GM12891 (cell line): ENCODE measurements at regions not wholly inside any gene's neighbourhood (a gene's known extent, or its start where the extent isn't known, plus 50 kb on each side); places are given as distances from the start of the nearest gene placed in this dataset.
"Not testable (repeated sequence)": the region's sequence is repeated elsewhere in the genome, so short reads cannot be mapped to it uniquely, and the experiment has no call there.

Experiments
- PAX5 ChIP-seq: IDR thresholded peaks from 2 replicates; pipeline ENCODE4 v1.6.1; 2011; ENCODE audit warnings: low read length, moderate library complexity, mild to moderate bottlenecking; ENCODE audit not compliant: insufficient read depth, severe bottlenecking
- POLR2A ChIP-seq: IDR thresholded peaks from 2 replicates; pipeline ENCODE4 v1.6.1; 2011; ENCODE audit warnings: low read depth, low read length, control low read depth
- POLR2AphosphoS5 ChIP-seq: IDR thresholded peaks from 2 replicates; pipeline ENCODE4 v1.6.1; 2011; ENCODE audit warnings: low read depth, low read length, control low read depth
- POU2F2 ChIP-seq: IDR thresholded peaks from 2 replicates; pipeline ENCODE4 v1.6.1; 2011; ENCODE audit warnings: low read depth, mild to moderate bottlenecking, control low read depth, low read length, moderate library complexity
- SPI1 ChIP-seq: IDR thresholded peaks from 2 replicates; pipeline ENCODE4 v1.6.1; 2011; ENCODE audit warnings: low read depth, low read length, control low read depth
- TAF1 ChIP-seq: IDR thresholded peaks from 2 replicates; pipeline ENCODE4 v1.6.1; 2011; ENCODE audit warnings: low read depth, low read length, control low read depth

DNA sequence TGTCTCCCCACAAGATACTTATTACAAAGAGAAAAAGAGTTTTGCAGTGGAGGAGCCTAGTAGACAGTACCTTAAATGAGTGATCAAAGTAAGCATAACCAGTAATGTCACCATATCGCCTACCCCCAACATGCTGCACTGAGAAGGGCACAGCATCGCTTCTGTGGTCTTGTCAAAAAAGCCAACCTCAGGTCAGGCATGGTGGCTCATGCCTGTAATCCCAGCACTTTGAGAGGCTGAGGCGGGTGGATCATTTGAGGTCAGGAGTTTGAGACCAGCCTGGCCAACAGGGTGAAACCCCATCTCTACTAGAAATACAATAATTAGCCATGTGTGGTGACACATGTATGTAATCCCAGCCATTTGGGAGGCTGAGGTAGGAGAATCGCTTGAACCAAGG, 135.8 kb upstream of the PRICKLE2 start:
- TF ChIP-seq POU2F2, POLR2A, POLR2AphosphoS5, TAF1, PAX5, SPI1: not testable (repeated sequence)
